ENCODE measurements at regions not wholly inside any gene's neighbourhood (a gene's known extent, or its start where the extent isn't known, plus 50 kb on each side); places are given as distances from the start of the nearest gene placed in this dataset.

- DNase-seq = no peak
These were observed 269.6 kb downstream of the DKK2 start for GRCh38 chr4:106766519-106766918.

GRCh38 chr4:106764774-106765173 is 271.3 kb downstream of the DKK2 start:
- DNase-seq = no peak

GRCh38 chr4:106762666-106763443 is 273.3 kb downstream of the DKK2 start:
- DNase-seq = no peak

GRCh38 chr4:106753426-106753825 is 282.7 kb downstream of the DKK2 start:
- DNase-seq = no peak

GRCh38 chr4:106746451-106746850 is 289.7 kb downstream of the DKK2 start:
- no peak for DNase-seq

GRCh38 chr4:106738121-106738520 is 298.0 kb downstream of the DKK2 start:
- no peak for DNase-seq

GRCh38 chr4:106718548-106718947 is 317.6 kb downstream of the DKK2 start:
- DNase-seq = no peak

GRCh38 chr4:106717091-106717490 is 319.0 kb downstream of the DKK2 start:
- DNase-seq = no peak

- DNase-seq = no peak
These were observed 320.3 kb downstream of the DKK2 start for GRCh38 chr4:106715825-106716224.

GRCh38 chr4:106708464-106708816 is 327.7 kb downstream of the DKK2 start:
- no peak for DNase-seq

GRCh38 chr4:106707776-106708463 is 328.2 kb downstream of the DKK2 start:
- no peak for DNase-seq

- no peak for DNase-seq
These were observed 331.8 kb downstream of the DKK2 start for GRCh38 chr4:106704253-106704870.

- no peak for DNase-seq
These were observed 331.7 kb upstream of the GIMD1 start for GRCh38 chr4:106700321-106700720.

- no peak for DNase-seq
These were observed 330.1 kb upstream of the GIMD1 start for GRCh38 chr4:106698621-106699195.

- no peak for DNase-seq
These were observed 327.1 kb upstream of the GIMD1 start for GRCh38 chr4:106695501-106696262.

- DNase-seq = no peak
These were observed 325.7 kb upstream of the GIMD1 start for GRCh38 chr4:106694232-106694631.

- no peak for DNase-seq
These were observed 323.2 kb upstream of the GIMD1 start for GRCh38 chr4:106691749-106692148.

GRCh38 chr4:106690487-106690886 is 321.9 kb upstream of the GIMD1 start:
- DNase-seq = no peak

- no peak for DNase-seq
These were observed 318.4 kb upstream of the GIMD1 start for GRCh38 chr4:106687026-106687425.

- DNase-seq = no peak
These were observed 312.9 kb upstream of the GIMD1 start for GRCh38 chr4:106681381-106681921.

- DNase-seq = no peak
These were observed 310.5 kb upstream of the GIMD1 start for GRCh38 chr4:106679063-106679462.

- DNase-seq = no peak
These were observed 308.6 kb upstream of the GIMD1 start for GRCh38 chr4:106677213-106677612.

All from activated CD8-positive, alpha-beta memory T cell treated with anti-CD3 and anti-CD28 coated beads for 24 hours (primary cell).